ACHN (cell line): ENCODE measurements at regions not wholly inside any gene's neighbourhood (a gene's known extent, or its start where the extent isn't known, plus 50 kb on each side); places are given as distances from the start of the nearest gene placed in this dataset.
A peak's percentile ranks its signal among the peaks of the same experiment; 100 is the strongest.
"Not testable (repeated sequence)": the region's sequence is repeated elsewhere in the genome, so short reads cannot be mapped to it uniquely, and the experiment has no call there.

ENCODE experiments used
- DNase-seq: peaks from one replicate; pipeline ENCODE4 v3.0.0-alpha.2; 2015
- in situ Hi-C: cut with HindIII; loops from 2 replicates; pipeline ENCODE4 v1.10.0; 2017; ENCODE audit warnings: low sequenced_read_pairs, low pct_ligation_motif_present, low pct_unique_long_range_greater_than_20kb

GRCh38 chr4:123651066-123651465 is 254.5 kb downstream of the SPRY1 start:
- no peak for DNase-seq
- in situ Hi-C loops: no loop called here

- no peak for DNase-seq
- in situ Hi-C loops: no loop called here
Observed at GRCh38 chr4:123651536-123652180, 255.1 kb downstream of the SPRY1 start.

GRCh38 chr4:123652476-123652875 is 255.9 kb downstream of the SPRY1 start:
- in situ Hi-C loops: no loop called here
- DNase-seq: no peak

DNA sequence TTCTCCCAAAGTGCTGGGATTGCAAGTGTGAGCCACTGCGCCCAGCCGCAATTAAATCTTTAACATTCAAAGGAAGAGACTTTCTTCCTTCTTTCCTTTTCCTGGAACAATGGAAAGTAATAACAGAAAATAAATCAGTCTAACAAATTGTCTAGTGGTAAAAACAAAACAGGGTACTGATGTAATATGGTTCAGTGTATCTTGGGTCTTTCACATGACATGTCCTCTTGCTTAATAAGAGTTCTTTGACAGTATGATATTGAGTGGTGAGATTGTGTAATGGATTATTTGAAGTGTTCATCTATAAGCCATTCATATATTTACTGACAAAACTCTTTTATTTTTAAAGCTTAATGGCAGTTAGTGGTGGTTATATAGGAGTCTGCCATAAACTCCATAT is 256.6 kb downstream of the SPRY1 start:
- DNase-seq: no peak
- in situ Hi-C loops: no loop called here

DNA sequence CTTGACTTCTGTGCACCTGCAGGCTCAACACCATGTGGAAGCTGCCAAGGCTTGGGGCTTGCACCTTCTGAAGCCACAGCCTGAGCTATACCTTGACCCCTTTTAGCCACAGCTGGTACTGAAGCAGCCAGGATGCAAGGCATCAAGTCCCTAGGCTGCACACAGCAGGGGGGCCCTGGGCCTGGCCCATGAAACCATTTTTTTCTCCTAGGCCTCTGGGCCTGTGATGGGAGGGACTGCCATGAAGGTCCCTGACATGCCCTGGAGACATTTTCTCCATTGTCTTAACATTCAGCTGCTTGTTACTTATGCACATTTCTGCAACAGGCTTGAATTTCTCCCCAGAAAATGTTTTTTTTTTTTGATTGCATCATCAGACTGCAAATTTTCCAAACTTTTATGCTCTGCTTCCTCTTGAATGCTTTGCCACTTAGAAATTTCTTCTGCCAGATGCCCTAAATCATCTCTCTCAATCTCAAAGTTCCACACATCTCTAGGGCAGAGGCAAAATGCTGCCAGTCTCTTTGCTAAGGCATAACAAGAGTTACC is 260.2 kb downstream of the SPRY1 start:
- in situ Hi-C loops, DNase-seq: not testable (repeated sequence)

GRCh38 chr4:123657606-123658005 is 261.0 kb downstream of the SPRY1 start:
- in situ Hi-C loops: not testable (repeated sequence)

GRCh38 chr4:123659262-123659661 is 262.7 kb downstream of the SPRY1 start:
- in situ Hi-C loops: no loop called here

More at GRCh38 chr4:123657606-123658005, 261.0 kb downstream of the SPRY1 start:
- not testable (repeated sequence) for DNase-seq

DNA sequence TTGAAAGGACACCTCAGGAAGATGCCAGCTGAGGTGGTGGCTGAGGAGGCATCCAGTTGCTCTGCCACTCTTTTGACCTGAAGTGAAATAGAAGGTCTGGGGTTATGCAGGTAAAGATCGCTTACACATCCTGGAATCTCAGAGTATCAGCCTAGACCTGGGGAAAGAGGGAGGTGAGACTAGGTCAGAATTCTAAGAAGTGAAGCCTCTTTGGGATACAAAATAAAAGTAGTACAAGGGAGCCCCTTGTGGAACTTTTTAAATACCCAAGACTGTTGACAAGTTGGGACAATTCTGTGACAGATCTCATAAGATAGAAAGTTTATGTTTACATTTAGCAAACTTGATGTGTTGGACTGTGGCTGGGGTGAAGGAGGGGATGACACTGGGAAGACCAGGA is 263.1 kb downstream of the SPRY1 start:
- DNase-seq: peak; percentile 2
- in situ Hi-C loops: no loop called here

More at GRCh38 chr4:123659262-123659661, 262.7 kb downstream of the SPRY1 start:
- DNase-seq: no peak

GRCh38 chr4:123661080-123661737 is 264.6 kb downstream of the SPRY1 start:
- in situ Hi-C loops: no loop called here
- DNase-seq: peak; percentile 29

DNA sequence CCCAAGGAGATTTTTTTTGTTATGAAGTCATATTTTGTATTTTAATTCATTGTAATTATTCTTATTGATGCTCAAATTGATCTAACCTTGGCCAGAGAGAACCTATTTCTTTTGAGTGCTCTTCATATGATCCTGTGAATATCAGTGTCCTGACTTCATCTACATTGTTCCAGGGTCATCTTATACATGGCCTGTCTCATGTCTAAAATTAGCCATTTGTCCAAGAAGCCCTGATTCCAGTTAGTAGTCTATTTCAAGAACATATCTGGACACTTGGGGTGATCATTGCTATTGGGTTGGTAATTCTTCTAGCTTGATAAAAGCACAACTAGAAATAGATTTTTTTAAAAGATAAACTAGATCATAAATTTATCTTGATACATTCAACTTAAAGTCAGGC is 266.2 kb downstream of the SPRY1 start:
- in situ Hi-C loops: no loop called here

GRCh38 chr4:123666486-123666885 is 269.9 kb downstream of the SPRY1 start:
- DNase-seq: no peak
- in situ Hi-C loops: no loop called here

More for the DNA sequence above, 266.2 kb downstream of the SPRY1 start:
- no peak for DNase-seq

DNA sequence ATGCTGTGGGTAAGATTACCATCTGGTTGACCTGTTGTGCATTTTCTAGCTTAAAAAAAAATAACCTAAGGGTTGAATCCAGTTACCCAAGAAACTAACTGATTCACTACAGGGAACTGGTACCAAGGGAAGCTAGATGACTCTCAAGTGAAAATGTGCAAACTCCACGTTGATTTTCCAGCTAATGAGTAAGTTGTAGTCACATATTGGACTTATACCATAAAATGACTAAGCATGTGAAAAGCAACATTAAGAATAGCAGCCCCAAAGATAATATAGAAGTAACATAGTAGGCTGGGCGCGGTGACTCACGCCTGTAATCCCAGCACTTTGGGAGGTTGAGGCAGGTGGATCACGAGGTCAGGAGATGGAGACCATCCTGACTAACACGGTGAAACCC is 270.9 kb downstream of the SPRY1 start:
- in situ Hi-C loops: no loop called here

DNA sequence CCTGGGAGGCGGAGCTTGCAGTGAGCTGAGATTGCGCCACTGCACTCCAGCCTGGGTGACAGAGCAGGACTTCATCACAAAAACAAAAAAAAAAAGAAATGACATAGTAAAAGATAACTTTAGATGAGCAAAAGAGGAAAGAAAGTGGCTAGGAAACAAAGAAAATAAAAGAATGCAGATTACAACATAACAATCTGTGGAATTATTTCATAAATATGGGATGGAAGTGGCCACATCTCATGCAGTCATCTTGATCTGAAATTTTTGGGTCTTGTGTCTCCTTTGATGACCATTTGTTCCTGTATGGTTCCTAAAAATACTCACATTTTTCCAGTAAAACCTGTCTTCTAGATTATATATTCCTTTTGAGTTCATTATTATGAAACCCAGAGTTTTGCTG is 271.4 kb downstream of the SPRY1 start:
- in situ Hi-C loops: no loop called here
- DNase-seq: no peak

More for the DNA sequence above, 270.9 kb downstream of the SPRY1 start:
- no peak for DNase-seq

- in situ Hi-C loops: no loop called here
- DNase-seq: no peak
Observed at GRCh38 chr4:123671636-123672404, 275.2 kb downstream of the SPRY1 start.

GRCh38 chr4:123672987-123673386 is 276.4 kb downstream of the SPRY1 start:
- DNase-seq: no peak
- in situ Hi-C loops: no loop called here

DNA sequence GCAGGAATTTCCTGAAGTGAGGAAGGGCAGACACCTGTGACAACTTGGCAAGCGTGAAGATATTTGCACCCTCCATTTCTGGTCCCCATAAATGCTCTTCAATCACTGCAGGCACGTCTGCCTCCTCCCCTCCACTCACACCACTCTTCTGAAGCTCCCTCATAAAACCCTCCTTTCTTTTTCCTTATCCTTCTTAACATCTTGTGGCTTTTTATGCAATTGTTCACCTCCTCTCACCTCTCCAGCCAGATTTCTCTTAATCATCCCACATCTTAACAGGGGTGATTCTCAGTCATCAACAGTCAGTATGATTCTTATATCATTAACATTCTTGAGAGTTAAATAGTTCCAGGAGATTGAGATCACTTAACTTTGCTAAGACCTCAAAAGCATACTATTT is 277.4 kb downstream of the SPRY1 start:
- in situ Hi-C loops: no loop called here
- DNase-seq: no peak

- in situ Hi-C loops: no loop called here
- no peak for DNase-seq
Observed at GRCh38 chr4:123674762-123675465, 278.3 kb downstream of the SPRY1 start.

DNA sequence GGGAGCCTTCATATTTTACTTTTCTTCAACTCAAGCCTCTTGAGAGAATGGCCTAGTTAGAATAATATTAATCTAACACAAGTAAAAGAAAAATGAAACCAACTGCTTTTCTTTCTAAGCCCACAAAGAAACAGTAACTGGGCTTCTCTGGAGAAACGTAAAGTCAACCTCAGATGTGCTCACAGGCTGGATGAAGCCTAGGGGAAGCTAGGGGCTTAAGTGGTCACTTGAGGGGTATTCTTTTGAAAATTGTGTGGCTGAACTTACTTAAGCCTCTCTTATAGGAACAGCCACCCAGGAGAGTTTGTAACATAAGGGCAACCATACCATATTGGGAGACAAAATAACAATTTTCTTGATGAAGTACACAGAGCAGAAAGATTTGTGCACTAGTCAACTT is 279.0 kb downstream of the SPRY1 start:
- in situ Hi-C loops: no loop called here
- no peak for DNase-seq
